ENCODE measurements at regions not wholly inside any gene's neighbourhood (a gene's known extent, or its start where the extent isn't known, plus 50 kb on each side); places are given as distances from the start of the nearest gene placed in this dataset.

DNA sequence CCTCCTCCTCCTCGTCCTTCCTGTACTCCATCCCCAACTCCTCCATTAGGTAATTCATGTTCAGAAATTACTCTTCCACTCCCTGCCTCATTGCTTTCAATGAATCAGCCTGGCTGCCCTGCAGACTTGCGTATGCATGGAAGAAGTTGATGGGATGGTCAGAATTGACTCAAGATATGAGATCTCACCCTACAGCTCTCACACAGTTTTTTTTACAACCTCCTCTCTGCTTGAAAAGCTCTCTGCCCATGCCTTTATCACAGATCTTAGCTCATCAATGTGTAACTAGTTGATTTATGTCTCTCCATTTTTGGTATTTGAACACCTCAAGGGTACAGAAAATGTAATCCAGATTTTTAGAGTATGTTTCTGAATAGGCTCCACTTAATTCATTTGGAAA is 506.9 kb downstream of the TBC1D4 start:
- no peak for DNase-seq
- no peaks in the 10 kb centered on the region for H3K4me1 ChIP-seq
- H3K27me3 ChIP-seq, result no peaks in the 10 kb centered on the region
- TF ChIP-seq, protein P1, sequence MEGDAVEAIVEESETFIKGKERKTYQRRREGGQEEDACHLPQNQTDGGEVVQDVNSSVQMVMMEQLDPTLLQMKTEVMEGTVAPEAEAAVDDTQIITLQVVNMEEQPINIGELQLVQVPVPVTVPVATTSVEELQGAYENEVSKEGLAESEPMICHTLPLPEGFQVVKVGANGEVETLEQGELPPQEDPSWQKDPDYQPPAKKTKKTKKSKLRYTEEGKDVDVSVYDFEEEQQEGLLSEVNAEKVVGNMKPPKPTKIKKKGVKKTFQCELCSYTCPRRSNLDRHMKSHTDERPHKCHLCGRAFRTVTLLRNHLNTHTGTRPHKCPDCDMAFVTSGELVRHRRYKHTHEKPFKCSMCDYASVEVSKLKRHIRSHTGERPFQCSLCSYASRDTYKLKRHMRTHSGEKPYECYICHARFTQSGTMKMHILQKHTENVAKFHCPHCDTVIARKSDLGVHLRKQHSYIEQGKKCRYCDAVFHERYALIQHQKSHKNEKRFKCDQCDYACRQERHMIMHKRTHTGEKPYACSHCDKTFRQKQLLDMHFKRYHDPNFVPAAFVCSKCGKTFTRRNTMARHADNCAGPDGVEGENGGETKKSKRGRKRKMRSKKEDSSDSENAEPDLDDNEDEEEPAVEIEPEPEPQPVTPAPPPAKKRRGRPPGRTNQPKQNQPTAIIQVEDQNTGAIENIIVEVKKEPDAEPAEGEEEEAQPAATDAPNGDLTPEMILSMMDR (IDR thresholded peaks at IDR 0.05), result no peak
- no peak overlapping the region for H3K9ac ChIP-seq (ENCODE audit: low read depth in 2 of 2, low read length in 2 of 2)
- H3K4me3 ChIP-seq, result no peak overlapping the region
- H3K36me3 ChIP-seq, result no peaks in the 10 kb centered on the region
- H3K27ac ChIP-seq, result no peak overlapping the region
- intact Hi-C loops (cut with DNase I), result no loop called here
- H3K9me3 ChIP-seq, result no peaks in the 10 kb centered on the region

DNA sequence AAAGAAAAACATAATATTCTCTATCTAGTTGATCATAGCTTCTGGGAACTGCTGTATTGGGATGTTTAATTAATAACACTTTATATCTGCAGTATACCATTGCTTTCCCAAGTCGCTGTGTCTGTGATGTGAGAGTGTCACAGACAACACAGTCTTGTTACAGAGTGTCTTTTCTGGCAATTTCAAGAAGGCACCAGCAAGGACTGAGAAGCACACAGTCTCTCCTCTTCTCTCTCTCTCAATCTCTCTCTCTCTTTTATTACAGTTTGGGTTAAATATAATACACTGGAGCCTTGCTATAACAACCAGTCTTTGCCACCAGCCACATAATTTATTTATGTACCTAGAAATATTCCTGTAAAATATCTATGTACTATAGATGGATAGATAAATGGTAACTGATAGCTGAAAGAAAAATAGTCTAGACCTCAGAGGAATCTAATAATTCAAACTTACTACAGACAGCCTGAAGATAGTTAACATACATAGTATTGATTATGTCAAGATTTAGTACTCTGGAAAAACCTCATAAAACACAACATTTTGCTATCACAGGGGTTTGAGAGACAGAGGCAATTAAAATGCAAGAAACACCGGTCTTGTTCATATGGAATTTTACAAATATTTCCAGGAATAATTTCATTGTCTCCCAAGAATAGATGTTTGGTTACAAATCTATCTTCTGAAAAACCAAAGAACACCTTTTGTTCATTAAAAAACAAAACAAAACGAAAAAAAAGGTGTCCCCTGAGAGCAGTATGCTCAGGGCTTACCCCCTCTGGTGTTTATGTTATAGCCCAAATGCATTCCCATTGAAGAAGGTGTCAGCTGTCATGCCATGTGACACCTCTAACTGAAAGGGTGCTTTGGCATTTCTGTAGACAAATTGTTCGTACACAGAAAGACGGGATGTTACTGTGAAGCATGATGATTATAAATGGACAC is 507.8 kb downstream of the TBC1D4 start:
- Histone ChIP-seq H3K36me3 (no peaks in the 10 kb centered on the region), H3K4me1 (no peaks in the 10 kb centered on the region), H3K27me3 (no peaks in the 10 kb centered on the region), H3K4me3 (no peak overlapping the region), H3K9me3 (no peaks in the 10 kb centered on the region), H3K27ac (no peak overlapping the region), H3K9ac (ENCODE audit: low read depth in 2 of 2, low read length in 2 of 2) (no peak overlapping the region)
- intact Hi-C loops (cut with DNase I), result no loop called here
- no peak for DNase-seq
- TF ChIP-seq, protein P1 (IDR thresholded peaks at IDR 0.05), result no peak

DNA sequence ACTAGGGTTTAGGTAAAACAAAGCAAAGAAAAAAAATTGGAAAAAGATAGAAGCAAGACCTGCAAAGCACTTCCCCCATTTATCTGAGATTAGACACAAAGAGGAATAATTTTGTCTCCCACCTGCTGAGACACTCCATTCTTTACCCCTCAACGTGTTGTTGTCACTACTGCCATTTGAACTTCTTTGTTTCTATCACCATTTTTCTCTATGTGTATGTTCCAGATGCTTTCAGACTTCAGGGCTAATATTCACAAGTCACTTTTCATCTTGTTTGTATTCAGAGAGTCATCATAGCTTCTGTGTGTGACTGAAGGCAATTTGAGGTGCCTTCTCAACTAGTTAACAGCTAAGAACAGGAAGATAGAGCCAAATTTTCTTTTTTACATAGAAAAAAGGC is 512.5 kb downstream of the TBC1D4 start:
- H3K27me3 ChIP-seq, result no peaks in the 10 kb centered on the region
- H3K9ac ChIP-seq (ENCODE audit: low read depth in 2 of 2, low read length in 2 of 2), result no peak overlapping the region
- no peaks in the 10 kb centered on the region for H3K4me1 ChIP-seq
- intact Hi-C loops (cut with DNase I), result no loop called here
- no peaks in the 10 kb centered on the region for H3K9me3 ChIP-seq
- DNase-seq, result no peak
- H3K36me3 ChIP-seq, result no peaks in the 10 kb centered on the region
- H3K4me3 ChIP-seq, result no peak overlapping the region
- TF ChIP-seq, protein P1 (IDR thresholded peaks at IDR 0.05), result no peak
- no peak overlapping the region for H3K27ac ChIP-seq

DNA sequence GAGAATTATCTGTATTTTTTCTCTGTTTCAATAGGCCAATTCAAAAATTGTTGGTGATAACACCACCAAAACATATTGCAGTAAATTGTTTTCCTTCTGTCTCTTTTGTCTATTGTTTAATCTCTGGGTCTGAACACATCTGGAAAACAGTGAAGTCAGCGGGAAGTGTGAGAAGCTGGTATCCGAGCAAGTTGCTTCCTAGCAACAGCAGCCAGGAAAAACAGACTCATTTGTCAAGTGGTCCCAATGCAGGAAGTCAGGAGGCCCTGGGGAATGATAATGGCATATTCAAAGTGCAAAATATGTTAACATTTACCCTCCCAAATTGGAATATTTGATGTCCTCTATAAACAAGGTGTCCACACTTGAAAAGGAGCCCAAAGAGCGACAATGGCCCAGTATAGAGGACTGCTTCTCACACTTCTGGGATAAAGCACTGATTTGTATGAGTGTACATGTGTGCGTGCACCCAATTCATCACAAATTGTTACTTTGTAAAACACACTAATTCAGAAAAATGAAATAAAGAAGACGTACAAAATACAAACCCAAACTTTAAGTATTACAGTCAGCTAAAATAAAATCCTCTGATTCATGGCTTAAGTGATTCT is 515.0 kb downstream of the TBC1D4 start:
- H3K9me3 ChIP-seq, result no peaks in the 10 kb centered on the region
- no peaks in the 10 kb centered on the region for H3K4me1 ChIP-seq
- H3K9ac ChIP-seq (ENCODE audit: low read depth in 2 of 2, low read length in 2 of 2), result no peak overlapping the region
- no peaks in the 10 kb centered on the region for H3K36me3 ChIP-seq
- DNase-seq, result no peak
- TF ChIP-seq, protein P1 (IDR thresholded peaks at IDR 0.05), result no peak
- no peaks in the 10 kb centered on the region for H3K27me3 ChIP-seq
- H3K27ac ChIP-seq, result no peak overlapping the region
- intact Hi-C loops (cut with DNase I), result no loop called here
- no peak overlapping the region for H3K4me3 ChIP-seq

DNA sequence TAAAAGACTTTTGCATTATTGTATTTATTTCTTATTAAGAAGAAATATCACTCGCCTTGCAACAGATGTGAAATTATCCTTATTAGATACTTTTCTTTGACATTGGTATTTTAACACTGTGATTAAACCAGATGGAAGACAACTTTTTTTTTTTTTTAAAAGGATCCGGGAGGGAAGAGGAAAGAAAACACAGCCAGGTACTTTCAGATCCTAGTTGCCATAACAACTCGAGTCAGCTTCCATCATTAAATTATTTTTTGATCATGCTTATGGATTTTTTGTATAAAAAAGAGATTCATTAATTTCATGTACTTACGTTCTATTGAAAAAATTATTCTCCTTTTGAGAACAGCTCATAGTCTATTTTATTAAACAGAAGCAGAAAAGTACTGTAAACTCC is 515.7 kb downstream of the TBC1D4 start:
- no peak overlapping the region for H3K27ac ChIP-seq
- H3K9me3 ChIP-seq, result no peaks in the 10 kb centered on the region
- no peak overlapping the region for H3K9ac ChIP-seq (ENCODE audit: low read depth in 2 of 2, low read length in 2 of 2)
- intact Hi-C loops (cut with DNase I), result no loop called here
- TF ChIP-seq, protein P1 (IDR thresholded peaks at IDR 0.05), result no peak
- no peak overlapping the region for H3K4me3 ChIP-seq
- no peak for DNase-seq
- H3K36me3 ChIP-seq, result no peaks in the 10 kb centered on the region
- H3K27me3 ChIP-seq, result no peaks in the 10 kb centered on the region
- H3K4me1 ChIP-seq, result no peaks in the 10 kb centered on the region

Measured in colonic mucosa (tissue), 4 donors.